HCT116 (cell line): ENCODE measurements at regions not wholly inside any gene's neighbourhood (a gene's known extent, or its start where the extent isn't known, plus 50 kb on each side); places are given as distances from the start of the nearest gene placed in this dataset.

Source experiments
- ATAC-seq: fragments of 200-7000 bp; cut with Tn5 transposase; 2 replicates; pipeline ENCODE4 v1.9.1; 2020; ENCODE audit warnings: mild to moderate bottlenecking, moderate library complexity
- BruUV-seq: library from RNA; stranded (reverse); fragments of 400-500 nt; replicated peaks from 2 replicates; lab custom pipeline; 2021; lab: Mats Ljungman, UMichigan
- CTCF ChIA-PET: fragments of 300-600 bp; sonication (Branson Sonifier 250); formaldehyde crosslinking; loops from one replicate; lab custom pipeline; 2021; ENCODE audit warnings: antibody characterized with exemption; lab: Charles Lee
- POLR2A ChIA-PET: fragments of 300-600, 350-600 bp; sonication (Branson Sonifier 250); formaldehyde crosslinking; loops from one replicate; lab custom pipeline; 2021; ENCODE audit warnings: antibody characterized with exemption; lab: Charles Lee
- RAD21 ChIA-PET, 2 experiments: fragments of 300-600 bp; sonication (Branson Sonifier 250); formaldehyde crosslinking; loops; one replicate each; lab custom pipeline; 2023; ENCODE audit warnings: low total read pairs in 2 of 2; ENCODE audit not compliant: uncharacterized antibody in 2 of 2, unreplicated experiment in 2 of 2, low non-redundant PET in 1 of 2; lab: Charles Lee
- DNase-seq: peaks from one replicate; pipeline ENCODE4 v3.0.0-alpha.2; 2010; ENCODE audit warnings: low read depth, low spot score
- H2AFZ ChIP-seq: fragments of 200-600 bp; shearing (Covaris generic), sonication (generic); 2 replicates; pipeline ENCODE4 v1.6.1; 2017; ENCODE audit warnings: low read depth, mixed run types, mixed read lengths, antibody characterized with exemption, low read length; ENCODE audit not compliant: poor library complexity, severe bottlenecking
- H3K27ac ChIP-seq: 2 replicates; pipeline ENCODE4 v1.5.1; 2012; ENCODE audit warnings: low read depth, low read length
- H3K27me3 ChIP-seq: fragments of 200-600 bp; sonication (generic); 2 replicates; pipeline ENCODE4 v1.6.1; 2016; ENCODE audit warnings: mixed run types, low read length, mixed read lengths; ENCODE audit not compliant: insufficient read depth
- H3K36me3 ChIP-seq, 2 experiments: fragments of 200-500 bp in 1 of 2; fragments of 200-600 bp in 1 of 2; sonication (Bioruptor generic) in 1 of 2; sonication (generic) in 1 of 2; 2 replicates each; pipeline versions ENCODE4 v1.5.1 to v1.6.1; 2014 to 2016; ENCODE audit warnings: low read length in 2 of 2, inconsistent platforms in 1 of 2, mixed read lengths in 1 of 2, mixed run types in 1 of 2; ENCODE audit not compliant: insufficient read depth in 2 of 2, control insufficient read depth in 1 of 2
- H3K4me1 ChIP-seq, 2 experiments: fragments of 200-600 bp in 1 of 2; sonication (generic) in 1 of 2; 2 replicates each; pipeline versions ENCODE4 v1.5.1 to v1.6.1; 2012 to 2017; ENCODE audit warnings: low read length in 2 of 2, inconsistent platforms in 1 of 2, mild to moderate bottlenecking in 1 of 2, mixed read lengths in 1 of 2, mixed run types in 1 of 2, moderate library complexity in 1 of 2; ENCODE audit not compliant: insufficient read depth in 2 of 2, control insufficient read depth in 1 of 2
- H3K4me2 ChIP-seq: fragments of 200-600 bp; sonication (generic); 2 replicates; pipeline ENCODE4 v1.6.1; 2017; ENCODE audit warnings: mixed run types, low read length, mixed read lengths
- H3K4me3 ChIP-seq, 2 experiments: fragments of 200-600 bp in 1 of 2; sonication (generic) in 1 of 2; replicated peaks in 1 of 2; 2 replicates each; pipeline ENCODE4 v1.5.1; 2011 to 2016; ENCODE audit warnings: low read length in 2 of 2, control low read depth in 1 of 2, low read depth in 1 of 2, mild to moderate bottlenecking in 1 of 2, mixed read lengths in 1 of 2, mixed run types in 1 of 2
- H3K79me2 ChIP-seq: fragments of 200-600 bp; sonication (generic); 2 replicates; pipeline ENCODE4 v1.6.1; 2017; ENCODE audit warnings: mild to moderate bottlenecking, mixed run types, low read length, moderate library complexity, mixed read lengths; ENCODE audit not compliant: insufficient read depth
- H3K9ac ChIP-seq: fragments of 200-600 bp; sonication (generic); 2 replicates; pipeline ENCODE4 v1.6.1; 2016; ENCODE audit warnings: low read length, mixed read lengths
- H3K9me2 ChIP-seq: fragments of 200-600 bp; sonication (generic), shearing (Covaris generic); 2 replicates; pipeline ENCODE4 v1.6.1; 2017; ENCODE audit warnings: mixed run types, mild to moderate bottlenecking, moderate library complexity; ENCODE audit not compliant: insufficient read depth
- H3K9me3 ChIP-seq, 2 experiments: fragments of 200-500 bp in 1 of 2; fragments of 200-600 bp in 1 of 2; sonication (Bioruptor generic) in 1 of 2; sonication (generic) in 1 of 2; 2 replicates each; pipeline ENCODE4 v1.6.1; 2014 to 2017; ENCODE audit warnings: low read length in 2 of 2, mixed read lengths in 2 of 2, inconsistent platforms in 1 of 2, low read depth in 1 of 2, mild to moderate bottlenecking in 1 of 2, mixed run types in 1 of 2, moderate library complexity in 1 of 2; ENCODE audit not compliant: control insufficient read depth in 1 of 2, insufficient read depth in 1 of 2
- H4K20me1 ChIP-seq: fragments of 200-600 bp; sonication (generic), shearing (Covaris generic); 2 replicates; pipeline ENCODE4 v1.6.1; 2017; ENCODE audit warnings: mixed run types, mild to moderate bottlenecking, moderate library complexity; ENCODE audit not compliant: insufficient read depth
- EGR1 ChIP-seq: IDR thresholded peaks from 2 replicates; pipeline ENCODE4 v1.6.1; 2012; ENCODE audit warnings: low read depth
- ELF1 ChIP-seq: IDR thresholded peaks from 2 replicates; pipeline ENCODE4 v1.6.1; 2012; ENCODE audit warnings: low read depth, borderline replicate concordance
- EZH2phosphoT487 ChIP-seq: fragments of 200-600 bp; IDR thresholded peaks from 2 replicates; pipeline ENCODE4 v1.6.1; 2018; ENCODE audit warnings: antibody characterized with exemption, borderline replicate concordance
- JUND ChIP-seq: IDR thresholded peaks from 2 replicates; pipeline ENCODE4 v1.6.1; 2012
- REST ChIP-seq: IDR thresholded peaks from 2 replicates; pipeline ENCODE4 v1.6.1; 2012; ENCODE audit warnings: low read depth
- SP1 ChIP-seq: IDR thresholded peaks from 2 replicates; pipeline ENCODE4 v1.6.1; 2012; ENCODE audit warnings: low read depth
- SRF ChIP-seq: IDR thresholded peaks from 2 replicates; pipeline ENCODE4 v1.6.1; 2012; ENCODE audit warnings: low read depth
- TCF7L2 ChIP-seq: IDR thresholded peaks from 2 replicates; pipeline ENCODE4 v1.7.0; 2011; ENCODE audit warnings: borderline replicate concordance, inconsistent platforms; ENCODE audit not compliant: insufficient read depth, insufficient read length; ENCODE audit errors: extremely low read depth
- YY1 ChIP-seq: IDR thresholded peaks from 2 replicates; pipeline ENCODE4 v1.6.1; 2011; ENCODE audit warnings: low read length, low read depth, moderate library complexity, mild to moderate bottlenecking; ENCODE audit not compliant: insufficient replicate concordance; ENCODE audit errors: extremely low read depth
- ZBTB33 ChIP-seq: IDR thresholded peaks from 2 replicates; pipeline ENCODE4 v1.6.1; 2011; ENCODE audit warnings: mild to moderate bottlenecking, low read length, moderate library complexity; ENCODE audit not compliant: insufficient replicate concordance; ENCODE audit errors: extremely low read depth
- intact Hi-C: fragments of 100-400 bp; cut with micrococcal nuclease; formaldehyde crosslinking; loops from 2 replicates; pipeline ENCODE4 v1.10.0; 2022

GRCh38 chr4:124203613-124204238 lies 508.8 kb downstream of the ANKRD50 start:
- Histone ChIP-seq H3K9ac (no peak overlapping the region), H3K4me3 (no peak overlapping the region), H2AFZ (no peak overlapping the region), H3K27ac (no peak overlapping the region), H3K9me3 (no peaks in the 10 kb centered on the region), H3K9me2 (no peaks in the 10 kb centered on the region), H3K4me2 (no peak overlapping the region), H3K27me3 (no peaks in the 10 kb centered on the region), H3K36me3 (no peaks in the 10 kb centered on the region), H3K79me2 (no peaks in the 10 kb centered on the region), H3K4me1 (peaks cover 0 to 5% of the 10 kb centered on the region in 2 experiments; a peak in 1 of 4 replicates), H4K20me1 (no peaks in the 10 kb centered on the region; the same call in 1 of the 2 replicates)
- RAD21 ChIA-PET, result no interaction called here
- intact Hi-C loops, result no loop called here
- CTCF ChIA-PET, result no interaction called here
- ATAC-seq, result no peak
- TF ChIP-seq ZBTB33, result no peak
- no peak for TF ChIP-seq TCF7L2
- TF ChIP-seq SRF, result no peak
- TF ChIP-seq ELF1, result no peak
- POLR2A ChIA-PET, result no interaction called here
- no TSS peak for BruUV-seq
- DNase-seq, result no peak

- intact Hi-C loops, result no loop called here
- CTCF ChIA-PET, result no interaction called here
- no peak overlapping the region for H3K9ac ChIP-seq
- no TSS peak for BruUV-seq
- no peaks in the 10 kb centered on the region for H3K36me3 ChIP-seq
- no peaks in the 10 kb centered on the region for H3K9me3 ChIP-seq
- TF ChIP-seq EGR1 (no peak), SP1 (0 out of 2 replicates have a peak, but pooled peaks have one; percentile 11), JUND (no peak), YY1 (no peak), EZH2phosphoT487 (no peak), TCF7L2 (no peak), REST (no peak)
- TF ChIP-seq, all 23 proteins: peak for 1
- ChIA-PET POLR2A (no interaction called here), RAD21 (no interaction called here)
- Histone ChIP-seq H4K20me1 (no peaks in the 10 kb centered on the region; the same call in 1 of the 2 replicates), H3K9me2 (no peaks in the 10 kb centered on the region), H2AFZ (no peak overlapping the region), H3K4me2 (no peak overlapping the region), H3K27ac (no peak overlapping the region), H3K4me3 (no peak overlapping the region), H3K79me2 (no peaks in the 10 kb centered on the region), H3K27me3 (no peaks in the 10 kb centered on the region), H3K4me1 (peaks cover 0 to 5% of the 10 kb centered on the region in 2 experiments; a peak in 1 of 4 replicates)
- no peak for ATAC-seq
- DNase-seq, result no peak
Observed at GRCh38 chr4:124206779-124207605, 505.5 kb downstream of the ANKRD50 start.
